HG03095 (cell line): ENCODE measurements at regions not wholly inside any gene's neighbourhood (a gene's known extent, or its start where the extent isn't known, plus 50 kb on each side); places are given as distances from the start of the nearest gene placed in this dataset.

ENCODE experiments used
- ATAC-seq: cut with Tn5 transposase; IDR thresholded peaks from one replicate; pipeline ENCODE4 v1.9.1; 2021; ENCODE audit warnings: moderate library complexity; ENCODE audit not compliant: unreplicated experiment

DNA sequence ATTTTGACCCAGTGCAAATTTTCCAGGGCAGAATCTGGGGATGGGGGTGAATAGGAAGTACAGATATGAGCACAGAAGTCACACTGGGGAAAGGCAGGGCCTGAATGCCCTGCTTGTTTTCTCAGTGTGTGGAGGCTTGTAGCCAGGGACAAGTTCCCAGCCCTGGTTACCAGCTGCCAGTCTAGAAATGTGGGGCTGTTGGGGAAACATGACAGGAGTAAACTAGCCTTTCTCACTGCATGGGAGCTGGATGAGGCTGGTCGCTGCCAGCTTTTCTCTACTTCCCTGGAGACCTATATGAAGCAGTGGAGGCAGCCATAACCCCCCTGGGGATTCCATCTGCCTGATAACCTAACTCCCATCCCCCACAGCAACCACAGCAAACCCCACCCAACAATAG is 2267.7 kb downstream of the PCDH9 start:
- no peak for ATAC-seq

GRCh38 chr13:64959276-64959675 is 2270.9 kb downstream of the PCDH9 start:
- ATAC-seq = no peak

DNA sequence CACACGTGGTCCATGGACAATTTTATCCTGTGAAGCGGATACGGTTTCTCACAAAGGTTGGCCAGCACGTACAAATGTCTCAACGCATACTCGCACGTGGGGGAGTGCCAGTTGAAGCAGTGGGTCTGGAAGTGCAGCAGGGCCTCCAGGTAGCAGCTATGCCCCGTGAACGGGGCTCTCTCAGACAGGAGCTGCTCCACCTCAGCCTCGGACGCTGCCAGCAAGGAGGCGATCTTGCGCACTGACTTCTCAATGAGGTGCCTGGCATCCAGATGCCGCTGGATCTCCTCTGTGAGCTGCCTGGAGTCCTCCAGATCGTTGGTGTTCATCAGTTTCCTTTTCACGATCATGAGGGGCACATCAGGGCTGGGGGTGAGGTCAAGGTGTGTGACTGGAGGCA is 2272.0 kb downstream of the PCDH9 start:
- no peak for ATAC-seq

DNA sequence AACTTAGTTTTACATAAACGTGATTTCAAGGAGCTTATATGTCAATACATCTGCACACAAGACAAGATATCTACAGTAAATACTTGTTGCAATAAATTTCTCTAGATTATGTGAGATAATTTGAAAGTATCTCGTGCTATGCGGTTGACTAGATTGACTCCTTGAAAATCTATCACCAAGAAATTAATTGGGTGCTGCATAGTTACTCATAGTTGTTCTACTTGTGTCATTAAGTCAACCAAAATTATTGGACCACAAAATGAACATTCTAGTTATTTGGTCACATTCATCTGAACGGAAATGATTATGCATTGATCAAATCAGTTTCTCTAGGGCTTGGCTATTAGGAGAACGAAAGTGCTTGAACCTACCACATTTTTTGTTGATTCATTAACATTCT is 2291.5 kb downstream of the PCDH9 start:
- no peak for ATAC-seq

GRCh38 chr13:64937302-64937701 is 2292.8 kb downstream of the PCDH9 start:
- no peak for ATAC-seq

GRCh38 chr13:64936879-64937278 is 2293.3 kb downstream of the PCDH9 start:
- no peak for ATAC-seq

GRCh38 chr13:64935441-64935840 is 2294.7 kb downstream of the PCDH9 start:
- no peak for ATAC-seq

DNA sequence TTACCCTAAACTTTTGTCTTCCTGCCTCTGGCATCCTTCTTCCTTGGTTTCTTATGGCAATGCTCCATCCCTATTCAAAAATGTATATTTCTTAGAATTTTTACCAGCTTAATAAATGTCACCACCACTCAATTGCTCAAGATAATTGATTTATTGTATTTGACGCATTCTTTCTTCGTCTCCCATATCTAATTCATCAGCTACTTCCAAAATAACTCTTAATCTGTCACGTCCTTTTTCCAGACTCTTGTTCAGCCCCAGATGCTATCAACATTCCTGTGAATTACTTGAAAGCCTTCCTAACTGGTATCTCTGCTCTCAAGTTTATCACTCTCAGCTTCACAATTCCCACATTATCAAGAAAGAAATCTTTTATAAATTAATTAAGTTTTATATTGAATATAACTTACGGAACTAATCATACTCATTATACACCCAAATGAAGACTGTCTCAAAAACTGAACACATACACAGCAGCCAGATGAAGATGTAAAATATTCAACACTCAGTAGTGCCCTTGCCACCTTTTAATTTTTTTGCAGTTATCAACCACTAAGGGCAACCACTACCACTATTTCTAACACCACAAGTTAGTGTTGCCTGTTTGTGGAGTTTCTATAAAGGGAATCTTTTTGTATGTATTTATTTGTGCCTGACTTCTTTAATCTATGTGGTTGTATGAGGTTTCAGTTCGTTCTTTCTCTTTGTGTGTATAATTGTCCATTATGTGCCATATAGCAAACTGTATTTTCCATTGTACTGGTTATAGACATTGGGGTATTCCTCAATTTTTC is 2295.4 kb downstream of the PCDH9 start:
- no peak for ATAC-seq

- ATAC-seq = no peak
Observed at GRCh38 chr13:64930636-64931035, 2299.5 kb downstream of the PCDH9 start.

- ATAC-seq = peak; percentile 72
Observed at GRCh38 chr13:64928696-64929499, 2301.2 kb downstream of the PCDH9 start.

DNA sequence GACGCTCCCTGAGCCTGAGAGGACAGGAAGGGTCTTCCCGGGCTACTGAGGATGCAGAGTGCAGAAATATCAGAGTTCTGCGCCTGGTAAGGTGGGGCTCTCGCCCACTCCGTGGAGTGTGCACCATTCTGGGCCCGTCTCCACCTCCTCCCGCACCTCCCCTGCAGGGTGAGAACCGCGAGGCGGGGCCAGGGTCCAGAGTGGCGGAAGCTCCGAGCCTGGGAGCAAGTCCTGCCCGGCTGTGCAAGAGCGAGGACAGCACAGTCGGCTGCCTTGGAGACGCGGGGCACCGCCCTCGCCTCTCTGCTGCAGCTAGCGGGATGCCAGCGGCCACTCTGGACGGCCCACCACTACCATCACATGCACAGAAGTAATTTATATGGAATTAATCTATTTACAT is 2304.4 kb downstream of the PCDH9 start:
- no peak for ATAC-seq

DNA sequence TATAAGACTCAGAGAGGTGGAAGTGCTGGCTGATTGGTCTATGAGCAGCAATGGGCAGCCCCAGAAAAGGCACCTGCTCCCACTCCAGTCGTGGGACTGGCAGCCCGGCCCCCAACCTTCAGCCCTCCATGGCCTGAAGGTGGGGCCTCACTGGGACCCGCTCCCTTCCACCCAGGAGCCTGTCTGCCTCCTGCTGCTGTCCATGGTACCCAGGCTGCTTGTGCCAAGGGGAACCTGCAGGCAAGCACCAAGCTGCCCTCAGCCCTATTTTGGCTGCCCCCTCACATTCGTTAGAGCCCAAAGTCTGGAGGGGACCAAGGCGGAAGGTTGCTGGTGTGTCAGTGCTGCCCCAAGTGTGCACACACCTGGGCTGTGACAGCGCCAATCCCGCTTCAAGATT is 2304.9 kb downstream of the PCDH9 start:
- ATAC-seq = no peak

- no peak for ATAC-seq
Observed at GRCh38 chr13:64924401-64924800, 2305.7 kb downstream of the PCDH9 start.

GRCh38 chr13:64917566-64917965 is 2312.6 kb downstream of the PCDH9 start:
- no peak for ATAC-seq

DNA sequence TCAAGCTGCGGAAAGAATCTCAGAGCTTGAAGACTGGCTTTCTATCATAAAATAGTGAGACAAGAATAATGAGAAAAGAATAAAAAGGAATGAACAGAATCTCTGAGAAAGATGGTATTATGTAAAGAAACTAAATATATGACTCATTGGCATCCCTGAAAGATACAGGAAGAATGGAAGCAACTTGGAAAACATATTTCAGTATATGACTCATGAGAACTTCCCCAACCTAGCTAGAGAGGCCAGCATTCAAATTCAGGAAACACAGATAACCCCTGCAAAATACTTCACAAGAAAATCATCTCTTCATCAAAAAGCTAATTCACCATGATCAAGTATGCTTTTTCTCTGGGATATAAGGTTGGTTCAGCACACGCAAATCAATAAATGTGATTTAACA is 2318.0 kb downstream of the PCDH9 start:
- no peak for ATAC-seq

DNA sequence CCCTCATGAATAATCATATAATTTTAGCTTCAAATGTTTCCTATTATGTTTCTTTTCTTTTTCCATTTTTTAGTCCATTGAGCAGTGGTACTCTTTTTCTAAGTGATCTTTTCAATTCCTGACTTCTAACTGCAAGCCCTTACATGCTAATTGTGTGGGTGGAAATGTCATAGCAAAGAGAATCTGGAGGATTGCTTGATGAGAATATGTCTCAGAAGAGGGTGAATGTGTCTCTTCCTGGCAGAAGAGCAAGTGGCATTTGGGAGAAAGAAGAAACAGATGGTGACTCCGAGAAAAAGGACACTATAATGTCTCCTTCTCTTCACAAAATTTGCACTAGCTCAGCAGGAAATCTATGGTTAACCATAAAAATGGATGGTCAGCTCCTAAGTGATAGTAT is 2320.0 kb downstream of the PCDH9 start:
- no peak for ATAC-seq

- ATAC-seq = no peak
Observed at GRCh38 chr13:64909184-64909583, 2321.0 kb downstream of the PCDH9 start.

GRCh38 chr13:64900039-64900438 is 2330.1 kb downstream of the PCDH9 start:
- ATAC-seq = no peak

GRCh38 chr13:64884976-64885375 is 2345.2 kb downstream of the PCDH9 start:
- ATAC-seq = no peak

DNA sequence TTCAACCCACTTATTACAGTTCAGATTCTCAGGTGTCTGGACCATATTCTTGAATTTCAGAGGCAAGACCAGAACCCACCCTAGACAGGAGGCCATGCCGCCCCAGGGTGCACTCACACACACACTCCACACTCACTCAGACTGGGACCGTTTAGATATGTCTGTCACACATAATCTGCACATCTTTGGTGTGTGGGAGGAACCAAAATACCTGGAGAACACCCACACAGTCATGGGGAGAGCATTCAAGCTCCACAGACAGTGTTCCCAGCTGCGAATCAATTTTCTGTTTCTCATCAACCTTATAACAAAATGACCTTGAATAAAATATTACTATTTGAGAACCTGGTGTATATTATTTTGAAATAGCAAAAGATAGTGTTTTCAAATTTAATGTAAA is 2353.0 kb downstream of the PCDH9 start:
- no peak for ATAC-seq

- no peak for ATAC-seq
Observed at GRCh38 chr13:64871742-64872141, 2358.4 kb downstream of the PCDH9 start.

- ATAC-seq = no peak
Observed at GRCh38 chr13:64869539-64869938, 2360.6 kb downstream of the PCDH9 start.
